ENCODE measurements at regions not wholly inside any gene's neighbourhood (a gene's known extent, or its start where the extent isn't known, plus 50 kb on each side); places are given as distances from the start of the nearest gene placed in this dataset.

DNA sequence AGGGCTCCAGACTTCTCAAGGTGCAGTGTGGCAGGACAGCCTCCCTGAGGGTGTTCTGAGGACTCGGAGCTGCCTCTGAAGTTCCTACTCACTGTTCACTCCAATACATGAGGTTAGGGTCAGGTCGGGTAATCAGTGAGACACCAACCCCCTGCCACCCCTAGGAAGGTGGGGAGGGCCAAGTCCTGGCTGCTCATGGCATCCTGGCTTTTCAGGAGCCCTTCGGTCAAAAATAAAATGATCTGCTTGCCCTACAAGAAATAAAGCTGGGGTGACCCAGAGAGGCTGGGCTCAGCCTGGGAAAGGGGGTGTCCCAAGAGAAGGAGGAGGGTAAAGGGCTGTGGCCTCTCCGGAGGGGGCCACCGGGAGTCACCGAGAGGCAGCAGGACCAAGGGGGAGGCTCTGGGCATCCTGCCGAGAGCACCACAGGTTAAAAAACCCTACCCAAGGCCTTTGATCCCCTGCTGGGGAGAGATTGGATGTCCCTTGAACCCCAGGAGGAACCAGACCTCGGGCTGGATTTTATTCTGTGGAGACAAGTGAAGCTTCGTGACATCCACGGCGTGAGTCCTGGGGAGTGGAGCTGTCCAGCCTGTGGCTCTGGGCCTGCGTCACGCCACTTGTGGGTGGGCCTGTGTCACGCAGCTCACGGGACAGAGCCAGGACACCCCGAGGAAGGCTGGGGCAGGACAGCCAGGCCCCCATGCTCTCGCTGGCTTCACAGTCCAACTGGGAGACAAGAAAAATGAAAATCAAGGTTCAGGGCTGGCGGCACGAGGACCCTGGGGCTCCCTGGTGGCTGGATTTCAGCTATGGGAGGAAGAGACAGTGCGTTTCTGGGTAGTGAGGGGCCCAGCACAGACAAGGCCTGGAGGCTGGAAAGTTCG is 102.2 kb upstream of the FGF3 start:
- DNase-seq: peak; percentile 21
- no peak overlapping the region for H3K4me3 Mint-ChIP-seq
- POLR2A ChIA-PET: no interaction called here
- H3K27ac Mint-ChIP-seq: no peak overlapping the region
- peaks cover 6% of the 10 kb centered on the region for H3K4me1 Mint-ChIP-seq
- H3K9me3 Mint-ChIP-seq: no peaks in the 10 kb centered on the region
- H3K36me3 Mint-ChIP-seq: no peaks in the 10 kb centered on the region
- peaks cover 27% of the 10 kb centered on the region for H3K27me3 Mint-ChIP-seq
- no peak for ATAC-seq (ENCODE audit: low read depth)

DNA sequence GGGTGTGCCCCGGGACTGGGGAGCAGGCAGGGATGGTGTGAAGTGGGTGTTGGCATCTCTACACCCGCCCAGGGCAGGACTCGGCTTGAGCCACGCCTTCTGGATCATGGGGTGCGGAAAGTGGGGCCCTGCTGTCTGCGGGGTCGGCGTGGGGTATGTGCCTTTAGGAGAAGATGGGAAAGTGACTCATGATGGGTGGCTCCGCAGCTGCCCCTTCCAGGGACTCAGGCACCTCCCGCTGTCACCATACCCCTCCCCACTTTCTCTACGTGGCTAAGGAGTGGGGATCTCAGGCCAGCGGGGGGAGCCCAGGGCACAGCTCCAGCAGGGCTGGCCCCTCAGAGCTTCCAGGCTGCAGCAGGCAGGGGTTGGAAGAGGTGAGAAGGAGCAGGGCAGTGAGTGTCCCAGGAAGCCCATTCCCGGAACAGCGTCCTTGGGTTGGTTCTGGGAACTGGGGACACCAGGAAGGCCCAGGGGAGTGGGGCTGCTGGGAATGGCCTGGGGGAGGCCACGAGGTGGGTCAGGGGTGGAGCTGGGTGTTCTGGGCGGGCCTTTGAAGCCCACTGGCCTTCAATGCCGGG is 102.9 kb upstream of the FGF3 start:
- Mint-ChIP-seq H3K27me3 (peaks cover 32% of the 10 kb centered on the region), H3K36me3 (no peaks in the 10 kb centered on the region), H3K27ac (no peak overlapping the region), H3K9me3 (no peaks in the 10 kb centered on the region), H3K4me1 (peaks cover 7% of the 10 kb centered on the region), H3K4me3 (no peak overlapping the region)
- DNase-seq (no peak), ATAC-seq (ENCODE audit: low read depth) (no peak)
- POLR2A ChIA-PET: no interaction called here

DNA sequence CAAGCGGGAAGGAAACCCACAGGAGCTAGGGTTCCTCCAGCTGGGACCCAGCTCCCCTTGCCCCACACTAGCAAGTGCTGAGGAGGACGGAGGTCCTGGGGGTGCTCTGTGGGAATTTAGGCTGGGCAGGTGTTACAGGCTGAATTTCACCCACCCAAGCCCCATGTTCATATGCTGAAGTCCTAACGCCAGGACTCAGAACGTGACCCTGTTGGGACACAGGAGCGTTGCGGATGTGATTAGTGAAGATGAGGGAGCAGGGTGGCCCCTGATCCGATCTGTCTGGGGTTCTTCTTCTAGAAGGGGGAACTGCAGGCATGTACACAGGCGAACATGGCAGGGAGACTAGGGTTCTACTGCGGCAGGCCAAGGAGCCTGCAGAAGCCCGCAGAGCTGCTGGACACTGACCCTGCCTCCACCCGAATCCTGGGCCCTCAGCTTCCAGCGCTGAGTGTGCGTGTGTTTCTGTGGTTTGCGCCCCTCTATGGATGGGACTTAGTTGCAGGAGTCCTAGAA is 103.4 kb upstream of the FGF3 start:
- DNase-seq (peak; percentile 11), ATAC-seq (ENCODE audit: low read depth) (no peak)
- Mint-ChIP-seq H3K27ac (no peak overlapping the region), H3K27me3 (peaks cover 33% of the 10 kb centered on the region), H3K4me1 (peaks cover 7% of the 10 kb centered on the region), H3K36me3 (no peaks in the 10 kb centered on the region), H3K9me3 (no peaks in the 10 kb centered on the region), H3K4me3 (no peak overlapping the region)
- POLR2A ChIA-PET: no interaction called here

DNA sequence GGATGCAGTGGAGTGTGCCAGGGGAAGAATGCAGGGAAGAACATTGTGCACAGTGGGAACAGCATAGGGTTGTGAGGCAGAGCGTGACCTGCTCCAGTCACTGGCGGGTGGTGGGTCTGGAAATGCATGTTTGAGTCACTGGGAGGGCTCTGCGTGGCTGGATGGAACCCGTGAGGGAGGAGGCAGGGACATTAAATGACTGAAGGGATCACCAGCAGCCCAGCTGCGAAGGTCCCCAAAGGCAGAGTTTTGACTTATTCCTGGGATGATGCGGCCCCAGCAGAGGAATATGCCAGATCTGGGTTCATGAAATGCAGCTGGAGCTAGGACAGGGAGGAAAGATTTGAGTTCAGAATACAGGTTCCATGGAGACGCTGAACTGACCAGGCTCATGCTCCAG is 104.0 kb upstream of the FGF3 start:
- Mint-ChIP-seq H3K4me1 (peaks cover 7% of the 10 kb centered on the region), H3K36me3 (no peaks in the 10 kb centered on the region), H3K9me3 (no peaks in the 10 kb centered on the region), H3K4me3 (no peak overlapping the region), H3K27me3 (peaks cover 38% of the 10 kb centered on the region), H3K27ac (no peak overlapping the region)
- POLR2A ChIA-PET: no interaction called here
- peak; percentile 8 for DNase-seq
- ATAC-seq (ENCODE audit: low read depth): no peak

DNA sequence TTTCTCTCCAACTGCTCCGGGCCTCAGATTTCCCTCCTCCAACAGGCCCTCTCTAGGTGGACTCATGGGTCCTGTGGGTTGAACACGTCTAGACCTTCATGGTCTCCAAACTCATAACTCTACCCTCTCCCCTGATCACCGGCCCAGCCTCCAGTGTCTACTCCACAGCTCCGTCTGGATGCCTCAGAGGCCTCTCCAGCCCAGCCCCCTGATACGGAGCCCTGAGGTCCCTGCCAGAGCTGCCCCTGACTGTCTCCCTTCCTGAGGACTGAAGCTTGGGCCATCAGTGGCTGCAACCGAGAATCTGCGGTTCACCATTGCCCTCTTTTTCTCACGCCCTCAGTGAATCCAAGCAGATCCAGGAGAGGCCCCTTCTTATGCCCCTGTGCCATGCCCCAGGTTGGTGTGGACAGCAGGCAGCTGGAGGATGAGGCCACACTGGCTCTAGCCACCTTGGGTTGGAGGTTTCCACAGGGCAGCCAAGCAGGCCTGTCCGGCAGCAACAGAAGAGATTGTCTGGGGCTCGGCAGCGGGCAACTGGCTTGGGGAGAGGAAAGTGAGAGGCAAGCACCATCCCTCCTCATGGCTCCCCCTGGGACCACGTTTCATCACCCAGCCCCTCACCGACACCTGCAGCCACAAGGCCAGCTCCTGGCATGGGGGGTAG is 104.6 kb upstream of the FGF3 start:
- Mint-ChIP-seq H3K27me3 (peaks cover 38% of the 10 kb centered on the region), H3K36me3 (no peaks in the 10 kb centered on the region), H3K9me3 (no peaks in the 10 kb centered on the region), H3K27ac (no peak overlapping the region), H3K4me1 (peaks cover 7% of the 10 kb centered on the region), H3K4me3 (no peak overlapping the region)
- ATAC-seq (ENCODE audit: low read depth): no peak
- POLR2A ChIA-PET: no interaction called here
- peak; percentile 15 for DNase-seq

DNA sequence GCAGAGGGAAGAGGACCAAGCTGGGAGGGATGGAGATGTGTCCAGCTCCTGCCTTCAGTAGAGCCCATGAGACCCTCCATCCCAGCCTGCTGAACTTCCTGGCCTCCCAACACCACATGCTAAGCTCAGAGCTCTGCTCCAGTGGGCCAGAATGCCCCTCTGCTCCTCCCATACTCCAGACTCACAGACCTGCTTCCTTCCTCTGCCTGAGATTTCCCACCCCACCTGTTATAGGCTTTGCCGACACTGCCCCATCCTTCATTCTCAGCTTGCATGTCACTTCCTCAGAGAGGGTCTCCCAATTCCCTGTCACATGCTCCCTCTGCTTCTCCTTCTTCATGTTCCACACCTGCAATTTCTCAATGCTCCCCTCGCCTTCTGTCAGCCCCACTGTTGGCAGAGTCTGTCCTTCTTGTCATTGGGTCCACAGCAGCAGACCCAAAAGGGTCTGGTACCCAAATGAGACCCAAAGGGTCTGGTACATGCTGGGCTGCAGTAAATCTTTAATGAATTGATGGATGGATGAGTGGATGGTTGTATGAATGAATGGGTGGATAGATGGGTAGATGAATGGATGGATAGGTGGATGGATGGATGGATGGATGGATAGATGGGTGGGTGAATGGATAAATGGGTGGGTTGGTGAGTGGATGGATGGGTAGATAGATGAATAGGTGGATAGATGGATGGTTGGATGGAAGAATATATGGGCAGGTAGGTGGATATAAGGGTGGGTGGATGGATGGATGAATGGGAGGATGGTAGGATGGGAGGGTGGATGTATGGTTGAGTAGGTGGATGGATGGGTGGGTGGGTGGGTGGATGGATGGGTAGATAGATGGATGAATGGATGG is 105.3 kb upstream of the FGF3 start:
- Mint-ChIP-seq H3K4me1 (peaks cover 7% of the 10 kb centered on the region), H3K27ac (no peak overlapping the region), H3K4me3 (no peak overlapping the region), H3K27me3 (peaks cover 38% of the 10 kb centered on the region), H3K9me3 (no peaks in the 10 kb centered on the region), H3K36me3 (no peaks in the 10 kb centered on the region)
- no peak for ATAC-seq (ENCODE audit: low read depth)
- POLR2A ChIA-PET: no interaction called here
- DNase-seq: peak; percentile 4

DNA sequence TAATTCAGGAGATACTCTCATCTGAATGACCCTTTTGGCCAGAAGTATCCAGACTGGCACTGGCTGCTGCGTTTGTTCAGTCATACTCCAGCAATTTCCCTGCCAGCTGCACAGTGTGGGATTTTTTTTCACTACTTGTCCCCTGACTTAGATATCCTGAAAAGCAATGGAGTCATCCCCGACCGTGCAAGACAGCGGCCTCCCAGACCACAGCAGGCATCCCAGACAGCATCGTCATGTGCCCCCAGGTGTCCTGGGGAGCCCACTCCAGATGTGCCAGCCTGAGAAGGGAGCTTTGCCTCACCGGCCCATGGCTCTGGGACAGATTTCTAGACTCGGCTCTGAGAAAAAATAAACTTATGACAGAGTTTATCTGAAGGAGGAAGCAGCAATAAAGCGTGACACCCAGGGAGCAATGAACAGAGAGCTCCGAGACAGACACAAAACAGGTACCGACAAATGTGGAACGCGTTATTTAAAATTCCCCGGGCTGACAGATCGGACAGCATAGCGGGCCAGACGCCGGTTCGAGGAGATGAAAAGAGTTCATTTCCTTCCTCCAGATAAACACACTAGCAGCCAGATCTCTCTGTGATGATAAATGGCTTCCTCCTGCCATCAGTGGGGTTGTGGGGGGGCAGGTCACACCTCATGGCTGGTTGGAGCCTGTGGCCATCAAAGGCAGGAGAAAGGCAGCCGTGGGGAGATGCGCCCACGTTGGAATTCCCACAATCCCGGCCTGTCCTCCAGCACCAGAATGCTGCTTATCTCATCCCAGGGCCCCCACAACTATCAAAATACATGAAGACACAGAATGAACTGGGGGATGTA is 106.4 kb upstream of the FGF3 start:
- POLR2A ChIA-PET: no interaction called here
- DNase-seq: no peak
- H3K9me3 Mint-ChIP-seq: no peaks in the 10 kb centered on the region
- peaks cover 7% of the 10 kb centered on the region for H3K4me1 Mint-ChIP-seq
- no peak overlapping the region for H3K27ac Mint-ChIP-seq
- H3K27me3 Mint-ChIP-seq: peaks cover 38% of the 10 kb centered on the region
- no peak for ATAC-seq (ENCODE audit: low read depth)
- H3K4me3 Mint-ChIP-seq: no peak overlapping the region
- no peaks in the 10 kb centered on the region for H3K36me3 Mint-ChIP-seq

DNA sequence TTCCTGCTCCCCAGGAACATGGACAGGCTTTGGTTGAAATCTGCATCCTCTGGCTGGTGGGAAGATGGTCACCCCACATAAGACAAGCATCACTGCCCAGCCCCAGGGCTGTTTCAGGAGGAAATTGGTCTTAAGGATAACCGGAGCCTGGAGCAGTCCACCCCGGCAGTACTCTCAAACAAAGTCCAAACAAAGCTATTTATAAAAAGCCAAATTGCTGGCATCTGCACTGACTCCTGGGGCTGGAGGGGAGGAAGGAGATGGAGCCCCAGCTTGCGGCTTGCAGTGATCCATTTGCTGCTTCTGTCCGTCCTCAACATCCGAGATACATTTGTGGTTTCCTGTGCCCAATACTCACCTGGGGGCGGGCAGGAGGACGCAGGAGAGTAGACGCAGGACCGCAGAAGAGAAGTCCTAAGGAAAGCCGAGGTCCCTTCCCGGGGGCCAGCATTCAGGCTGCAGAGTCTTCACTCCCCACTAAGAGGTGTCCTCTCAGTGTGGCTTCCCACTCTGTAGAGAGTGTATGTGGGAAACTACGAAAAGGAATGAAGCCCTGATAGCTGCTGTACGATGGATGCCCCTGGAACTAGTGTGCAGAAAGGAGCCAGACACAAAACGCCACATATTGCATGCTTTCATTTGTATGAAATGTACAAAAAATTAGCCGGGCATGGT is 107.3 kb upstream of the FGF3 start:
- Mint-ChIP-seq H3K27me3 (peaks cover 38% of the 10 kb centered on the region), H3K4me3 (no peak overlapping the region), H3K4me1 (peaks cover 7% of the 10 kb centered on the region), H3K27ac (no peak overlapping the region), H3K36me3 (no peaks in the 10 kb centered on the region), H3K9me3 (no peaks in the 10 kb centered on the region)
- POLR2A ChIA-PET: no interaction called here
- DNase-seq (no peak), ATAC-seq (ENCODE audit: low read depth) (no peak)

DNA sequence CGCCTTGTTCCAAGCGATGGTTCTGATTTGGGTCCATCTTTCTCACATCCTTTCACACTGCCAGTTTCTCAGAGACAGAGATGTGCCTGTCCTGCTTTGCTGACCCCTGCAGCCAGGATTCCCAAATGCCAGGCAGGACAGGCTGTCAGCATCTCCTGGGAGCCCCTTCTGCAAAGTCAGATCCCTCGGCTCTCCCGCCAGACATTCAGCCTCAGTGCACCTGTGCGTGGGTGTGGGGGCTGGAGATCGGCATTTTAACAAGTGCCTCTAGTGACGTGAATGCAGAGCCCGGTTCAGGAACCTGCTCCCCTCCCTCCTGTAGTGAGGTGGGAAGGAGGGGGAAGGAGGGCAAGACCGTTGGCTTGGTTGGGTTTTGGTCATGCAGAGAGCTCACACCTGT is 108.9 kb upstream of the FGF3 start:
- H3K4me3 Mint-ChIP-seq: no peak overlapping the region
- ATAC-seq (ENCODE audit: low read depth) (no peak), DNase-seq (no peak)
- peaks cover 7% of the 10 kb centered on the region for H3K4me1 Mint-ChIP-seq
- H3K27me3 Mint-ChIP-seq: peaks cover 38% of the 10 kb centered on the region
- no peak overlapping the region for H3K27ac Mint-ChIP-seq
- no peaks in the 10 kb centered on the region for H3K36me3 Mint-ChIP-seq
- POLR2A ChIA-PET: no interaction called here
- H3K9me3 Mint-ChIP-seq: no peaks in the 10 kb centered on the region

DNA sequence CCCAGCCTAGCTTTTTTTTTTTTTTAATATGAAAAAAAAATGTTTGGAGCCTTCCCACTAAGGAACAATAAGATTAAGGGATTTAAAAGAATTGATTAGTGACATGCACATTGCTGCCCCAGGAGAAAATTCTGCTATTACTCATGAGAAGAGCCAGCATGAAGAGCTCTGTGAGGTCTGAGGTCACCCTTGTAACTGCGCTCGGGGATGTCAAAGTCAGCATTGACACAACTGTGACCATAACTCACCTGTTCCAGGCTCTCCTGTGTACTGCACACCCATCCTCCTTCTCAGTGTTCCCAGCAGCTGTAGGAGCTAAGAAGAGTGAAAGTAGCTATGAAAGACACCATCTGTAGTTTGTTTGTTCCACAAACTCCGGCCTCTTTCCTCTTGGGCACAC is 109.8 kb upstream of the FGF3 start:
- Mint-ChIP-seq H3K36me3 (no peaks in the 10 kb centered on the region), H3K27me3 (peaks cover 43% of the 10 kb centered on the region), H3K4me1 (peaks cover 7% of the 10 kb centered on the region), H3K27ac (no peak overlapping the region), H3K9me3 (no peaks in the 10 kb centered on the region), H3K4me3 (no peak overlapping the region)
- DNase-seq: no peak
- POLR2A ChIA-PET: no interaction called here
- ATAC-seq (ENCODE audit: low read depth): no peak

DNA sequence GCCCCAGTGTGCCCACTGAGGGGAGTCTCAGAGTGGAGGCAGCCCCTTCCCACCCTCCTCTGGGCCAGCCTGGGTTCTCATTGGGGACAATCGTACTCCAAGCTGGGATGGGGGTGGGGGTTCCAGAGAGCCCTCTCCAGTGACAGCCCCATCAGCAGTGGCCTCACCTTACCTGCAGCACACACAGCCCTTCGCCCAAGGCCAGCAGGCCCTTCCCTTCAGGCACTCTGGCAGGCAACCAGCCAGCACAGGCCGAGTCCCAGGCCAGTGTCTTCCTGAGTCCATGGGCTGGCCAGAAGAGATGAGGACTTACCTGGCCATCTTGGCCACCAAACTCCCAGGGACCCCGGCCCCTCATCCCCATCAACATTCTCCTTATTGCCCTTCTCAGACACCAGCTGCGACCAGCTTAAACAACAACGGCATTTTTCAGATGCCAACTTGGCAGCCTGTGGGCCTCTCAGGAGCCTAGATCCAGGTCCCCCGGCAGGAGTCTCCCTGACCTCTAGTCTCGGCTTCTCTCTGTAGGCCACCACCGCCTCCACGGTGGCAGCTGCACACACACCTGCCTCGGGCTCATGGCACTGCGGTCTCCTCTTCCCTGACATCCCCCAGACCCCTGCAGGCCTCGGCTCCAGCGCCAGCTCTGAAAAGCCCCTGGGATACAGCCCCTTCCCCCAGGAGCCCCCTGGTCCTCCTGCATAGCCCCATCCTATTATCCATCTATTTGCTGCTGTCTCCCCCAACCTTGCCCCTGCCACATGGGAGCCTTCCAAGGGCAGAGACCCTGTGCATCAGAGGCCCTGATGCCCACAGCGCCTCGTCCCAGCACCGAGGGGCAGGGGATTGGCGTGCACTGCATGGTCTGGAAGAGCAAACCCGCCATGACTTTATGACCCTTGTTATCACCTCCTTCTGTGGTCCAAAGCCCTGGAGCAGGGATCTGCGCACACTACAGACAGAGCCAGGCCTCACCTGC is 111.2 kb upstream of the FGF3 start:
- ATAC-seq (ENCODE audit: low read depth): no peak
- peak; percentile 20 for DNase-seq
- H3K4me1 Mint-ChIP-seq: peaks cover 7% of the 10 kb centered on the region
- no peak overlapping the region for H3K27ac Mint-ChIP-seq
- no peaks in the 10 kb centered on the region for H3K9me3 Mint-ChIP-seq
- no peak overlapping the region for H3K4me3 Mint-ChIP-seq
- POLR2A ChIA-PET: no interaction called here
- peaks cover 32% of the 10 kb centered on the region for H3K27me3 Mint-ChIP-seq
- no peaks in the 10 kb centered on the region for H3K36me3 Mint-ChIP-seq

All from activated naive CD8-positive, alpha-beta T cell treated with anti-CD3 and anti-CD28 coated beads, Interleukin-2, amount 10 ng/mL, durations not matched to agents 7 days and 5 days (primary cell).